Upper lobe of left lung (tissue), 6 donors: ENCODE measurements at regions not wholly inside any gene's neighbourhood (a gene's known extent, or its start where the extent isn't known, plus 50 kb on each side); places are given as distances from the start of the nearest gene placed in this dataset.

Source experiments
- ATAC-seq, 2 donors: fragments of 200-7000 bp; cut with Tn5 transposase; one replicate each; pipeline ENCODE4 v1.9.1; 2022; ENCODE audit warnings: mild to moderate bottlenecking in 2 of 2, moderate library complexity in 2 of 2; ENCODE audit not compliant: low FRiP score in 2 of 2
- DNase-seq, 2 donors: peaks; one replicate each; pipeline ENCODE4 v3.0.0-alpha.2; 2019 to 2020
- H3K27ac ChIP-seq, 4 donors: fragments of 200-600 bp; sonication (generic); one replicate each; pipeline ENCODE4 v1.5.1; 2016 to 2019
- H3K27me3 ChIP-seq, 4 donors: fragments of 200-600 bp; sonication (generic); one replicate each; pipeline ENCODE4 v1.5.1; 2017 to 2019
- H3K36me3 ChIP-seq, 4 donors: fragments of 200-600 bp; sonication (generic); one replicate each; pipeline ENCODE4 v1.5.1; 2016 to 2019
- H3K4me1 ChIP-seq, 4 donors: fragments of 200-600 bp; sonication (generic); one replicate each; pipeline ENCODE4 v1.5.1; 2018 to 2019
- H3K4me3 ChIP-seq, 4 donors: fragments of 200-600 bp; sonication (generic); one replicate each; pipeline ENCODE4 v1.5.1; 2017 to 2019; ENCODE audit warnings: mild to moderate bottlenecking in 2 of 4, moderate library complexity in 1 of 4
- H3K9me3 ChIP-seq, 4 donors: fragments of 200-600 bp; sonication (generic); one replicate each; pipeline ENCODE4 v1.5.1; 2018 to 2019
- CTCF ChIP-seq, 6 experiments: fragments of 450-650 bp in 4 of 6; fragments of 200-600 bp in 2 of 6; sonication (generic) in 2 of 6; IDR thresholded peaks; one replicate each; pipeline ENCODE4 v1.5.1; 2016 to 2019; ENCODE audit warnings: antibody characterized with exemption in 6 of 6
- EP300 ChIP-seq, 4 donors: sonication (generic); formaldehyde crosslinking; IDR thresholded peaks; one replicate each; pipeline ENCODE4 v1.5.1; 2017; ENCODE audit warnings: antibody characterized with exemption in 4 of 4, control low read depth in 2 of 4
- POLR2A ChIP-seq, 4 donors: fragments of 450-650 bp; IDR thresholded peaks; one replicate each; pipeline ENCODE4 v1.5.1; 2016 to 2017; ENCODE audit warnings: antibody characterized with exemption in 4 of 4, mild to moderate bottlenecking in 2 of 4
- POLR2AphosphoS5 ChIP-seq, 2 donors: sonication (generic); formaldehyde crosslinking; IDR thresholded peaks; one replicate each; pipeline ENCODE4 v1.5.1; 2017; ENCODE audit warnings: antibody characterized with exemption in 2 of 2
- WGBS, 2 donors: methylation state at CpG; one replicate each; pipeline ENCODE4 v1.1.5; 2017 to 2018; 5-methylcytosine and 5-hydroxymethylcytosine counted together
- donor health status: DM: no; HTN: no; CAD: no; lungs with moderate emphysema.
- donor health status: DM: no; HTN: yes; CAD: no; lungs with severe emphysema.

DNA sequence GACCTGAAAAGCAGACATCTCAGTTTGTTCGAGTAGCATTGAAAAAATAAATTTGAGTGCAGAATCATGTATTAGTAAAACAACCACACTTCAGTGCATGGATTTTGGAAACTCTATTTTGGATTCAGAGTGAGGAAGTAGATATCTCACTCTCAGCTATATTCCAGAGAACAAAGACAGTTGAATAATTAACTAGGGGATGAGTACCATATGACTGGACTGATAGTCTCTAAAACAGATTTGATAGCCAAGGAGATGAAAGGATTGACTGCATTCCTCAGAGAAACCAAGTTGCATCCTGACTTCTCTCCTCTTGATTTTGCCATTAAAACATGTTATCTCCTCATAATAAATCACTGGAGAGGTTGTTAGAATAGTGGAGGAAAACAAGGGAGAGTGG lies 268.4 kb upstream of the SP4 start:
- TF ChIP-seq POLR2A (IDR thresholded peaks at IDR 0.05) = no peak
- no peak for TF ChIP-seq EP300 (IDR thresholded peaks at IDR 0.05)
- TF ChIP-seq POLR2AphosphoS5 (IDR thresholded peaks at IDR 0.05) = no peak
- TF ChIP-seq CTCF (IDR thresholded peaks at IDR 0.05) = no peak
- no peak for ATAC-seq

GRCh38 chr7:21160401-21160800 lies 267.5 kb upstream of the SP4 start:
- ATAC-seq = no peak
- DNase-seq = no peak
- no peaks in the 10 kb centered on the region for H3K4me1 ChIP-seq
- no peak overlapping the region for H3K4me3 ChIP-seq
- TF ChIP-seq POLR2AphosphoS5 (IDR thresholded peaks at IDR 0.05) (no peak), CTCF (IDR thresholded peaks at IDR 0.05) (no peak), EP300 (IDR thresholded peaks at IDR 0.05) (no peak), POLR2A (IDR thresholded peaks at IDR 0.05) (no peak)
- no peaks in the 10 kb centered on the region for H3K9me3 ChIP-seq
- H3K27me3 ChIP-seq = no peaks in the 10 kb centered on the region
- no peak overlapping the region for H3K27ac ChIP-seq
- H3K36me3 ChIP-seq = no peaks in the 10 kb centered on the region
- WGBS, 2 donors = 73 to 76% methylated on average over 5 of the region's 5 CpGs

More for the DNA sequence above, 268.4 kb upstream of the SP4 start:
- no peak for DNase-seq
- WGBS, 2 donors = 73 to 89% methylated on average over 1 of the region's 1 CpG
- no peak overlapping the region for H3K4me3 ChIP-seq
- H3K27ac ChIP-seq = no peak overlapping the region
- no peaks in the 10 kb centered on the region for H3K27me3 ChIP-seq
- H3K4me1 ChIP-seq = no peaks in the 10 kb centered on the region
- no peaks in the 10 kb centered on the region for H3K9me3 ChIP-seq
- no peaks in the 10 kb centered on the region for H3K36me3 ChIP-seq

- TF ChIP-seq POLR2AphosphoS5 (IDR thresholded peaks at IDR 0.05) = no peak
- TF ChIP-seq EP300 (IDR thresholded peaks at IDR 0.05) = no peak
- no peak for TF ChIP-seq CTCF (IDR thresholded peaks at IDR 0.05)
- no peak for TF ChIP-seq POLR2A (IDR thresholded peaks at IDR 0.05)
- 88 to 95% methylated on average over 2 of the region's 2 CpGs for WGBS, 2 donors
- no peaks in the 10 kb centered on the region for H3K36me3 ChIP-seq
- no peaks in the 10 kb centered on the region for H3K9me3 ChIP-seq
- DNase-seq (no peak), ATAC-seq (no peak)
- no peak overlapping the region for H3K27ac ChIP-seq
- no peaks in the 10 kb centered on the region for H3K27me3 ChIP-seq
- no peaks in the 10 kb centered on the region for H3K4me1 ChIP-seq
- H3K4me3 ChIP-seq = no peak overlapping the region
Measured at GRCh38 chr7:21167942-21168341, 259.9 kb upstream of the SP4 start.

- no peak for ATAC-seq
- no peak for DNase-seq
Measured at GRCh38 chr7:21169667-21170580, 258.0 kb upstream of the SP4 start.

More at GRCh38 chr7:21169667-21170580, 258.0 kb upstream of the SP4 start:
- Histone ChIP-seq H3K36me3 (no peaks in the 10 kb centered on the region), H3K4me3 (no peak overlapping the region), H3K9me3 (no peaks in the 10 kb centered on the region), H3K27ac (no peak overlapping the region), H3K27me3 (no peaks in the 10 kb centered on the region), H3K4me1 (no peaks in the 10 kb centered on the region)
- 31 to 39% methylated on average over 30 of the region's 30 CpGs for WGBS, 2 donors
- TF ChIP-seq EP300 (IDR thresholded peaks at IDR 0.05) (no peak), CTCF (IDR thresholded peaks at IDR 0.05) (no peak), POLR2AphosphoS5 (IDR thresholded peaks at IDR 0.05) (no peak), POLR2A (IDR thresholded peaks at IDR 0.05) (no peak)
